SH-SY5Y (cell line): ENCODE measurements at regions not wholly inside any gene's neighbourhood (a gene's known extent, or its start where the extent isn't known, plus 50 kb on each side); places are given as distances from the start of the nearest gene placed in this dataset.

ENCODE experiments used
- GATA2 ChIP-seq: IDR thresholded peaks from 2 replicates; pipeline ENCODE4 v1.6.1; 2011; ENCODE audit warnings: mild to moderate bottlenecking, low read depth, low read length
- GATA3 ChIP-seq: IDR thresholded peaks from 2 replicates; pipeline ENCODE4 v1.6.1; 2011; ENCODE audit warnings: low read depth, mild to moderate bottlenecking, low read length, moderate library complexity

DNA sequence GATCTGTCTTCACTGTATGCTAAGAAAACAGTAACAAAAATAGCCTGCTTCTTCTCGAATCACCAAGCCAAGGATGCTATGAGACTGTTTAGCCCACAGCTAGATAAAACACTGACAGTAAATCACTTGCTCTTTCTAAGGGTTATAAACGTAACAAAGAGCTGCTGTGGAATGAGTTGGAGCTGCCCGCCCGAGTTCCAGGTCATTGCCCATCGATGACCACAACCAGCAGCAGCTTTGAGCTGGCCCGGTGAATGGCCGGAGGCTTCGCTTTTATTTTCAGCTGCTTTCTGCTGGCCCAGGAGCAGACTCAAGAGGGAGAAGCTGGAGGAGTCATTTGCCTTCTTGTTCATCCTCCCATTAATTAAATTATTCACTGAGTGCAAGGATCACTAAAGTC, 82.2 kb upstream of the CDH4 start:
- TF ChIP-seq GATA2 (no peak), GATA3 (no peak)
